ENCODE measurements at regions not wholly inside any gene's neighbourhood (a gene's known extent, or its start where the extent isn't known, plus 50 kb on each side); places are given as distances from the start of the nearest gene placed in this dataset.

DNA sequence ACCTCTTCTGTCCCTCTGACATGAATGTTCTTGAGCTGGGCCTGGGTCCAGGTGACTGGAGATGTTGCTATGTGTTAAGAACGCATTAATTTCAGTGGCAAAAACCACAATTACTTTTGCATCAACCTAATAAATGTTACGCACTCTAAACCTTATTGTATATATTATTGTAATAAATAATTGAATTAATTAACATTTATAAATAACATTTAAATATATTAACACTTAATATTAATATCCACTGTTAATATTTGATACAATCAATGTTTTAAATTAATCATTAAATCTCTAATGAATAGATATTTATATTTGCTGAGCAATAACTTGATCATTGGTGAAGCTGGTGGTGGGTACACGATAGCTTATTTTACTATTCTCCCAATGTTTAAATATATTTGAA is 97.4 kb downstream of the KCNF1 start:
- ATAC-seq = no peak
- no peak for TF ChIP-seq BACH2 (CRISPR knock-in tag; IDR thresholded peaks at IDR 0.05; ENCODE audit: borderline replicate concordance)
- TF ChIP-seq CSRNP3 (CRISPR knock-in tag; IDR thresholded peaks at IDR 0.05) = no peak
- TF ChIP-seq OSR1 (CRISPR knock-in tag; IDR thresholded peaks at IDR 0.05) = no peak
- no peak for TF ChIP-seq ZNF8 (CRISPR knock-in tag; IDR thresholded peaks at IDR 0.05)

GRCh38 chr2:11009891-11010290 is 98.2 kb downstream of the KCNF1 start:
- TF ChIP-seq BACH2 (CRISPR knock-in tag; IDR thresholded peaks at IDR 0.05; ENCODE audit: borderline replicate concordance) = no peak
- ATAC-seq = no peak

GRCh38 chr2:11011359-11011758 is 99.6 kb downstream of the KCNF1 start:
- ATAC-seq = no peak
- TF ChIP-seq, protein P1, sequence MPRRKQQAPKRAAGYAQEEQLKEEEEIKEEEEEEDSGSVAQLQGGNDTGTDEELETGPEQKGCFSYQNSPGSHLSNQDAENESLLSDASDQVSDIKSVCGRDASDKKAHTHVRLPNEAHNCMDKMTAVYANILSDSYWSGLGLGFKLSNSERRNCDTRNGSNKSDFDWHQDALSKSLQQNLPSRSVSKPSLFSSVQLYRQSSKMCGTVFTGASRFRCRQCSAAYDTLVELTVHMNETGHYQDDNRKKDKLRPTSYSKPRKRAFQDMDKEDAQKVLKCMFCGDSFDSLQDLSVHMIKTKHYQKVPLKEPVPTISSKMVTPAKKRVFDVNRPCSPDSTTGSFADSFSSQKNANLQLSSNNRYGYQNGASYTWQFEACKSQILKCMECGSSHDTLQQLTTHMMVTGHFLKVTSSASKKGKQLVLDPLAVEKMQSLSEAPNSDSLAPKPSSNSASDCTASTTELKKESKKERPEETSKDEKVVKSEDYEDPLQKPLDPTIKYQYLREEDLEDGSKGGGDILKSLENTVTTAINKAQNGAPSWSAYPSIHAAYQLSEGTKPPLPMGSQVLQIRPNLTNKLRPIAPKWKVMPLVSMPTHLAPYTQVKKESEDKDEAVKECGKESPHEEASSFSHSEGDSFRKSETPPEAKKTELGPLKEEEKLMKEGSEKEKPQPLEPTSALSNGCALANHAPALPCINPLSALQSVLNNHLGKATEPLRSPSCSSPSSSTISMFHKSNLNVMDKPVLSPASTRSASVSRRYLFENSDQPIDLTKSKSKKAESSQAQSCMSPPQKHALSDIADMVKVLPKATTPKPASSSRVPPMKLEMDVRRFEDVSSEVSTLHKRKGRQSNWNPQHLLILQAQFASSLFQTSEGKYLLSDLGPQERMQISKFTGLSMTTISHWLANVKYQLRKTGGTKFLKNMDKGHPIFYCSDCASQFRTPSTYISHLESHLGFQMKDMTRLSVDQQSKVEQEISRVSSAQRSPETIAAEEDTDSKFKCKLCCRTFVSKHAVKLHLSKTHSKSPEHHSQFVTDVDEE (CRISPR knock-in tag; IDR thresholded peaks at IDR 0.05) = no peak
- TF ChIP-seq SNAI2 (CRISPR knock-in tag; IDR thresholded peaks at IDR 0.05) (no peak), OSR1 (CRISPR knock-in tag; IDR thresholded peaks at IDR 0.05) (no peak), TOX (CRISPR knock-in tag; IDR thresholded peaks at IDR 0.05; ENCODE audit: borderline replicate concordance) (no peak), ISL1 (CRISPR knock-in tag; IDR thresholded peaks at IDR 0.05) (no peak), ZFP30 (CRISPR knock-in tag; IDR thresholded peaks at IDR 0.05) (no peak), ZNF8 (CRISPR knock-in tag; IDR thresholded peaks at IDR 0.05) (no peak), ESRRG (CRISPR knock-in tag; IDR thresholded peaks at IDR 0.05) (no peak)
- TF ChIP-seq, protein P2, sequence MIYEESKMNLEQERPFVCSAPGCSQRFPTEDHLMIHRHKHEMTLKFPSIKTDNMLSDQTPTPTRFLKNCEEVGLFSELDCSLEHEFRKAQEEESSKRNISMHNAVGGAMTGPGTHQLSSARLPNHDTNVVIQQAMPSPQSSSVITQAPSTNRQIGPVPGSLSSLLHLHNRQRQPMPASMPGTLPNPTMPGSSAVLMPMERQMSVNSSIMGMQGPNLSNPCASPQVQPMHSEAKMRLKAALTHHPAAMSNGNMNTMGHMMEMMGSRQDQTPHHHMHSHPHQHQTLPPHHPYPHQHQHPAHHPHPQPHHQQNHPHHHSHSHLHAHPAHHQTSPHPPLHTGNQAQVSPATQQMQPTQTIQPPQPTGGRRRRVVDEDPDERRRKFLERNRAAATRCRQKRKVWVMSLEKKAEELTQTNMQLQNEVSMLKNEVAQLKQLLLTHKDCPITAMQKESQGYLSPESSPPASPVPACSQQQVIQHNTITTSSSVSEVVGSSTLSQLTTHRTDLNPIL (CRISPR knock-in tag; IDR thresholded peaks at IDR 0.05; ENCODE audit: low read depth) = no peak

DNA sequence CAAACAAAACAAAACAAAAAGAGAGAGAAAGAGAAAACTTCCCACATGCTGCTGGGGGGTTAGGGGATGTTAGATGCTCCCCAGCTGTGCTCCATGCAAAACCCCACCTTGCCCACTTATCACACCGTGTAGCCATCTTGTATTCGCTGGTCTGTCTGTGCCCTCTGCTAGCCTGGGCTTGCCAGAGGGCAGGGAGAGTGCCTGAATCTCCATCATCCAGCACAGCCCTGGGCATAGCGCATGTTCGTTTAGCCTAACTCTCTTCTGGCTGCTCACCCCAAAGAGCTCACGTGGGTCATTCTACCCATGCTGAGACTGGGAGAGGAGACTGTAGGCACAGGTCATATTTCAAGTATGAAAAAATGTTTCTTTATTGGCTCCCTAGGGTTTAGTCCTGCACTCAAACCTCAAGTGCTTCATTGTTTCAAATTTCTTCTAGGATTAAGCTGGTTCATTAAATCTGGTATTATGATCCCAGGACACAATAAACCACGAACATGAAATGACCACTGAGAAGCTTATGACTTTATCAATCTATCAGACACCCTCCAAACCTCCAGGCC is 100.5 kb downstream of the KCNF1 start:
- no peak for ATAC-seq
- no peak for TF ChIP-seq ARNTL (CRISPR knock-in tag; IDR thresholded peaks at IDR 0.05; ENCODE audit: borderline replicate concordance, low read depth)
- TF ChIP-seq CSRNP3 (CRISPR knock-in tag; IDR thresholded peaks at IDR 0.05) = no peak
- no peak for TF ChIP-seq ZFP3 (CRISPR knock-in tag; IDR thresholded peaks at IDR 0.05)
- TF ChIP-seq PPARA (CRISPR knock-in tag; IDR thresholded peaks at IDR 0.05; ENCODE audit: borderline replicate concordance) = no peak
- TF ChIP-seq, protein P1 (CRISPR knock-in tag; IDR thresholded peaks at IDR 0.05) = no peak
- TF ChIP-seq POU6F1 (CRISPR knock-in tag; IDR thresholded peaks at IDR 0.05; ENCODE audit: borderline replicate concordance, low read depth) = no peak
- TF ChIP-seq ISL1 (CRISPR knock-in tag; IDR thresholded peaks at IDR 0.05) = no peak
- no peak for TF ChIP-seq TOX (CRISPR knock-in tag; IDR thresholded peaks at IDR 0.05; ENCODE audit: borderline replicate concordance)
- TF ChIP-seq, protein P3, sequence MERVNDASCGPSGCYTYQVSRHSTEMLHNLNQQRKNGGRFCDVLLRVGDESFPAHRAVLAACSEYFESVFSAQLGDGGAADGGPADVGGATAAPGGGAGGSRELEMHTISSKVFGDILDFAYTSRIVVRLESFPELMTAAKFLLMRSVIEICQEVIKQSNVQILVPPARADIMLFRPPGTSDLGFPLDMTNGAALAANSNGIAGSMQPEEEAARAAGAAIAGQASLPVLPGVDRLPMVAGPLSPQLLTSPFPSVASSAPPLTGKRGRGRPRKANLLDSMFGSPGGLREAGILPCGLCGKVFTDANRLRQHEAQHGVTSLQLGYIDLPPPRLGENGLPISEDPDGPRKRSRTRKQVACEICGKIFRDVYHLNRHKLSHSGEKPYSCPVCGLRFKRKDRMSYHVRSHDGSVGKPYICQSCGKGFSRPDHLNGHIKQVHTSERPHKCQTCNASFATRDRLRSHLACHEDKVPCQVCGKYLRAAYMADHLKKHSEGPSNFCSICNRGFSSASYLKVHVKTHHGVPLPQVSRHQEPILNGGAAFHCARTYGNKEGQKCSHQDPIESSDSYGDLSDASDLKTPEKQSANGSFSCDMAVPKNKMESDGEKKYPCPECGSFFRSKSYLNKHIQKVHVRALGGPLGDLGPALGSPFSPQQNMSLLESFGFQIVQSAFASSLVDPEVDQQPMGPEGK (CRISPR knock-in tag; IDR thresholded peaks at IDR 0.05; ENCODE audit: borderline replicate concordance) = no peak
- TF ChIP-seq ZFP30 (CRISPR knock-in tag; IDR thresholded peaks at IDR 0.05) = no peak
- no peak for TF ChIP-seq GLIS3 (CRISPR knock-in tag; IDR thresholded peaks at IDR 0.05)
- TF ChIP-seq, protein P2 (CRISPR knock-in tag; IDR thresholded peaks at IDR 0.05; ENCODE audit: low read depth) = no peak
- no peak for TF ChIP-seq ZNF8 (CRISPR knock-in tag; IDR thresholded peaks at IDR 0.05)
- no peak for TF ChIP-seq RARB (CRISPR knock-in tag; IDR thresholded peaks at IDR 0.05)
- no peak for TF ChIP-seq SNAI2 (CRISPR knock-in tag; IDR thresholded peaks at IDR 0.05)
- TF ChIP-seq ZNF565 (CRISPR knock-in tag; conservative IDR thresholded peaks at IDR 0.05; ENCODE audit: low read depth) = no peak
- TF ChIP-seq TCF4 (CRISPR knock-in tag; IDR thresholded peaks at IDR 0.05; ENCODE audit: borderline replicate concordance) = no peak

Measured in SK-N-SH treated with all-trans-retinoic acid at 6 μM for 48 hours (cell line).